RWPE2 (cell line): ENCODE measurements at regions not wholly inside any gene's neighbourhood (a gene's known extent, or its start where the extent isn't known, plus 50 kb on each side); places are given as distances from the start of the nearest gene placed in this dataset.

Source experiments
- ATAC-seq: fragments of 200-7000 bp; cut with Tn5 transposase; 3 replicates; pipeline ENCODE4 v1.9.1; 2021; ENCODE audit warnings: low read depth
- DNase-seq: peaks from one replicate; pipeline ENCODE4 v3.0.0-alpha.2; 2020; ENCODE audit warnings: low spot score
- H3K27ac ChIP-seq: fragments of 450-650 bp; 2 replicates; pipeline ENCODE4 v1.5.1; 2017; ENCODE audit warnings: mild to moderate bottlenecking; ENCODE audit not compliant: poor library complexity, severe bottlenecking
- H3K27me3 ChIP-seq: fragments of 250-450 bp; sonication (Bioruptor Pico); 2 replicates; pipeline ENCODE4 v1.5.1; 2021; ENCODE audit warnings: mild to moderate bottlenecking, moderate library complexity; ENCODE audit not compliant: insufficient read depth, poor library complexity, severe bottlenecking
- H3K36me3 ChIP-seq: fragments of 250-450 bp; sonication (Bioruptor Pico); 2 replicates; pipeline ENCODE4 v1.5.1; 2020; ENCODE audit warnings: low read depth, mild to moderate bottlenecking, moderate library complexity
- H3K4me1 ChIP-seq: fragments of 250-450 bp; sonication (Bioruptor Pico); 2 replicates; pipeline ENCODE4 v1.5.1; 2021; ENCODE audit warnings: mild to moderate bottlenecking, moderate library complexity; ENCODE audit not compliant: insufficient read depth, poor library complexity, severe bottlenecking
- H3K4me3 ChIP-seq: fragments of 250-450 bp; sonication (Bioruptor Pico); 2 replicates; pipeline ENCODE4 v1.5.1; 2021; ENCODE audit warnings: mild to moderate bottlenecking, moderate library complexity; ENCODE audit not compliant: severe bottlenecking
- H3K9me3 ChIP-seq: fragments of 250-450 bp; sonication (Bioruptor Pico); 2 replicates; pipeline ENCODE4 v1.5.1; 2021; ENCODE audit warnings: mild to moderate bottlenecking, moderate library complexity; ENCODE audit not compliant: severe bottlenecking
- TF ChIP-seq, protein P1 (sequence below): fragments of 450-650 bp; IDR thresholded peaks from one replicate; pipeline ENCODE4 v1.5.1; 2017; ENCODE audit warnings: mild to moderate bottlenecking, moderate library complexity; ENCODE audit not compliant: poor library complexity, severe bottlenecking

DNA sequence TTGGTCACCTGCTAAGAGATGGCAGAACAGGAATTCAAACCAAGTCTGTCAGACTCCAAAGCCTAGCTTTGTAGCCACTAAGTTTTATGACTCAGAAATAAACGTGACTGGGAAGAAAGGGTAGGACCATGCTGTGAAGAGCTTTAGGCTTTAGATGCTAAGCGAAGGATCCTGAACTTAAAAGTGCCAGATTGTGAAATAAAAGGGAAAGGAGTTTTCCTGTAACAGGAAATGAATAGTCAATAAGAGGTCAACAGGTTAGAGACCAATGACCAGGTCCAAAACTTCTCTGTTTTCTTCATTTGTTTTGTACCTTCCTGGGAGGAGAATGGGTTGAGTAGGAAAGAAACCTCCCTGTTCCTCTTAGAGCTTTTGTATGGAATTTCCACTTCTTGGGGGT lies 98.8 kb upstream of the EOLA2 start:
- ATAC-seq: peak; percentile 7; the same call in 1 of the 3 replicates
- Histone ChIP-seq H3K27me3 (no peaks in the 10 kb centered on the region), H3K9me3 (no peaks in the 10 kb centered on the region), H3K4me1 (peaks cover 30% of the 10 kb centered on the region), H3K36me3 (no peaks in the 10 kb centered on the region), H3K27ac (peak overlapping the region; percentile 82), H3K4me3 (no peak overlapping the region)
- TF ChIP-seq, protein P1, sequence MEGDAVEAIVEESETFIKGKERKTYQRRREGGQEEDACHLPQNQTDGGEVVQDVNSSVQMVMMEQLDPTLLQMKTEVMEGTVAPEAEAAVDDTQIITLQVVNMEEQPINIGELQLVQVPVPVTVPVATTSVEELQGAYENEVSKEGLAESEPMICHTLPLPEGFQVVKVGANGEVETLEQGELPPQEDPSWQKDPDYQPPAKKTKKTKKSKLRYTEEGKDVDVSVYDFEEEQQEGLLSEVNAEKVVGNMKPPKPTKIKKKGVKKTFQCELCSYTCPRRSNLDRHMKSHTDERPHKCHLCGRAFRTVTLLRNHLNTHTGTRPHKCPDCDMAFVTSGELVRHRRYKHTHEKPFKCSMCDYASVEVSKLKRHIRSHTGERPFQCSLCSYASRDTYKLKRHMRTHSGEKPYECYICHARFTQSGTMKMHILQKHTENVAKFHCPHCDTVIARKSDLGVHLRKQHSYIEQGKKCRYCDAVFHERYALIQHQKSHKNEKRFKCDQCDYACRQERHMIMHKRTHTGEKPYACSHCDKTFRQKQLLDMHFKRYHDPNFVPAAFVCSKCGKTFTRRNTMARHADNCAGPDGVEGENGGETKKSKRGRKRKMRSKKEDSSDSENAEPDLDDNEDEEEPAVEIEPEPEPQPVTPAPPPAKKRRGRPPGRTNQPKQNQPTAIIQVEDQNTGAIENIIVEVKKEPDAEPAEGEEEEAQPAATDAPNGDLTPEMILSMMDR: no peak
- no peak for DNase-seq

DNA sequence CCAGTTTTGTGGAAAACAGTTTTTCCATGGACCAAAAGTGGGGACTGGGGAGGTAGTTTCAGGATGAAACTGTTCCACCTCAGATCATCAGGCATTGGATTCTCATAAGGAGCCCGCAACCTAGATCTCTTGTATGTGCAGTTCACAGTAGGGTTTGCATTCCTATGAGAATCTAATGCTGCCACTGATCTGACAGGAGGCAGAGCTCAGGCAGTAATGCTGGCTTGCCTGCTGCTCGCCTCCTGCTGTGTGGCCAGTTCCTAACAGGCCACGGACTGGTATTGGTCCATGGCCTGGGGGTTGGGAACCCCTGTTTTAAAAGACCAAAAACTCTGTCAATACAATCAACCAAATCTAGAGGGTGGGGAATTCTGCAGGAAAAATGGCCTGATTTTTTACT lies 100.0 kb upstream of the EOLA2 start:
- Histone ChIP-seq H3K9me3 (no peaks in the 10 kb centered on the region), H3K27me3 (no peaks in the 10 kb centered on the region), H3K27ac (peak overlapping the region; percentile 82), H3K4me3 (no peak overlapping the region), H3K36me3 (no peaks in the 10 kb centered on the region), H3K4me1 (peaks cover 27% of the 10 kb centered on the region)
- ATAC-seq: no peak
- TF ChIP-seq, protein P1: no peak
- DNase-seq: no peak

DNA sequence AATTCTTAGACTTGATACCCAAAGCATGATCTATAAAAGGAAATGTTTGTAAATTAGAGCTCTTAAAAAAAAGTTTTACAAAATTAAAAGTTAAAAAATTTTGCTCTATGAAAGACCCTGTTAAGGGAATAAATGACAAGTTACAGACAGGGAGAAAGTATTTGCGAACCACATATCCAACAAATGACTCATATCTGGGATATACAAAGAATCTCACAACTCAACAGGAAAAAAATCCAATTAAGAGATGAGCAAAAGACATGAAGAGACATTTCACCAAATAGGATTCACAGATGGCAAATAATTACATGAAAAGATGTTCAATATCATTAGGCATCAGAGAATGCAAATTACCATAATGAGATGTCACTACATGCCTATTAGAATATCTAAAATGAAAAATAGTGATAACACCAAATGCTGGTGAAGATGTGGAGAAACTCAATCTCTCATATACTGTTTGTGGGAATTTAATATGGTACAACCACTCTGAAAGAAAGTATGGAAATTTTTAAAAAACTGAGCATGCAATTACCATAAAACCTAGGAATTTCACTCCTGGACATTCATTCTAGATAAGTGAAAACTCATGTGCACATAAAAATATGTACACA lies 100.8 kb upstream of the EOLA2 start:
- H3K4me3 ChIP-seq: no peak overlapping the region
- no peak for ATAC-seq
- no peaks in the 10 kb centered on the region for H3K9me3 ChIP-seq
- peak overlapping the region; percentile 82 for H3K27ac ChIP-seq
- no peaks in the 10 kb centered on the region for H3K36me3 ChIP-seq
- H3K4me1 ChIP-seq: peaks cover 27% of the 10 kb centered on the region
- TF ChIP-seq, protein P1: no peak
- H3K27me3 ChIP-seq: no peaks in the 10 kb centered on the region
- DNase-seq: no peak

DNA sequence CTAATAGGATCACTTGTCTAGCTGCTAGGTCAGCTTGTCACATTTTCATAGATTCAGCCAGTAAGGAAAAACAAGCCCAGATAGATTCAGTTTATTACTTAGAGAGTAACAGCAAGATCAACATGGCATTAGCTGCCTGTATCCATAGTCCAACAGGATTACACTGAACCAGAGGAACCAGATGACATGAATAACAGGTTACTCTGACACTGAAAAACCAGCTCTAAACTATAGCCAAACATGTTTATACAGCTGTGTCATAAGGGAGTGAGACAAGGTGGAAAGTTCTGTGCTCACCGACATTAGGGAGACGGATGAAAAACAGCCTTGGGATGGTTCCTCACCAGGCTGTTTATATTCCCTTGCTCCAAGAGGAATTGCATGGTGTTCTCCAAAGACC lies 102.9 kb upstream of the EOLA2 start:
- DNase-seq: no peak
- TF ChIP-seq, protein P1: no peak
- ATAC-seq: no peak
- no peak overlapping the region for H3K27ac ChIP-seq
- H3K4me1 ChIP-seq: peaks cover 20% of the 10 kb centered on the region
- no peaks in the 10 kb centered on the region for H3K36me3 ChIP-seq
- no peak overlapping the region for H3K4me3 ChIP-seq
- no peaks in the 10 kb centered on the region for H3K27me3 ChIP-seq
- H3K9me3 ChIP-seq: no peaks in the 10 kb centered on the region

DNA sequence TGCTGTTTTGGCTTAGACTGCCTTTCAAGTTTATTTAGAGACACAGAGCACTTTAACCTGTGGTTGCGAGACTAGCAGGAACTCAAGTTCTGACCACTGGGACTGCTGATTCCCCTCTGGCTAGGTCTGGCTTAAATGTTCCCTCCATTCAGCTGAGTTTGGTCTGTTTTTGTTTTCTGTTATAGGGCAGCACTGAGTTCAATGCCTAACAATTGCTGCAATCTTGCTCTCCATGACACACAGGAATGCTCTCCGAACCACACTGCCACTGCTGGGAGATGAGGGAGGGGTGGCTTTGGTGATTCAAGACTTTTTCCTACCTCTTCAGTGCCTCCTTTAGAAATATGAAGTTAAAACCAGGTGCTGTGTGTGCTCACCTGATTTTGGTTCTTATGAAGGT lies 106.3 kb upstream of the EOLA2 start:
- TF ChIP-seq, protein P1: no peak
- H3K27me3 ChIP-seq: no peaks in the 10 kb centered on the region
- H3K9me3 ChIP-seq: no peaks in the 10 kb centered on the region
- no peak for ATAC-seq
- no peak overlapping the region for H3K4me3 ChIP-seq
- H3K27ac ChIP-seq: no peak overlapping the region
- no peak for DNase-seq
- no peaks in the 10 kb centered on the region for H3K36me3 ChIP-seq
- no peaks in the 10 kb centered on the region for H3K4me1 ChIP-seq
